ENCODE measurements at regions not wholly inside any gene's neighbourhood (a gene's known extent, or its start where the extent isn't known, plus 50 kb on each side); places are given as distances from the start of the nearest gene placed in this dataset.
"Not testable (repeated sequence)": the region's sequence is repeated elsewhere in the genome, so short reads cannot be mapped to it uniquely, and the experiment has no call there.

GRCh38 chr11:3429191-3429590 is 50.2 kb upstream of the ZNF195 start:
- not testable (repeated sequence) for TF ChIP-seq CTCF (conservative IDR thresholded peaks at IDR 0.05; ENCODE audit: low read length); EZH2phosphoT487 (IDR thresholded peaks at IDR 0.05; ENCODE audit: borderline replicate concordance)

Measured in Loucy (cell line).